Thymus (tissue), 11 donors: ENCODE measurements at regions not wholly inside any gene's neighbourhood (a gene's known extent, or its start where the extent isn't known, plus 50 kb on each side); places are given as distances from the start of the nearest gene placed in this dataset.
A peak's percentile ranks its signal among the peaks of the same experiment; 100 is the strongest.

Experiments used
- DNase-seq, 9 donors: peaks; one replicate each; pipeline ENCODE4 v3.0.0-alpha.2; 2013; ENCODE audit warnings: low spot score in 9 of 9, low read depth in 6 of 9, missing footprints in 1 of 9
- H3K27ac ChIP-seq, 2 donors: one replicate each; pipeline ENCODE4 v1.5.1; 2013; ENCODE audit warnings: control low read depth in 1 of 2, low read depth in 1 of 2, low read length in 1 of 2, mild to moderate bottlenecking in 1 of 2, moderate library complexity in 1 of 2
- H3K27me3 ChIP-seq, 2 donors: one replicate each; pipeline ENCODE4 v1.5.1; 2013; ENCODE audit warnings: low read length in 1 of 2; ENCODE audit not compliant: control insufficient read depth in 2 of 2, insufficient read depth in 1 of 2
- H3K36me3 ChIP-seq, 2 donors: one replicate each; pipeline ENCODE4 v1.5.1; 2013; ENCODE audit warnings: low read length in 1 of 2, mild to moderate bottlenecking in 1 of 2, moderate library complexity in 1 of 2; ENCODE audit not compliant: control insufficient read depth in 2 of 2, insufficient read depth in 2 of 2
- H3K4me1 ChIP-seq, 2 donors: one replicate each; pipeline ENCODE4 v1.5.1; 2013; ENCODE audit warnings: low read length in 2 of 2; ENCODE audit not compliant: control insufficient read depth in 2 of 2, insufficient read depth in 2 of 2
- H3K4me3 ChIP-seq, 2 donors: one replicate each; pipeline ENCODE4 v1.5.1; 2013; ENCODE audit warnings: low read length in 2 of 2, control low read depth in 1 of 2, mild to moderate bottlenecking in 1 of 2
- H3K9me3 ChIP-seq, 2 donors: one replicate each; pipeline ENCODE4 v1.5.1; 2013; ENCODE audit warnings: low read length in 1 of 2, mild to moderate bottlenecking in 1 of 2; ENCODE audit not compliant: control insufficient read depth in 2 of 2, insufficient read depth in 1 of 2
- WGBS: extraction: QIAGEN DNeasy Blood & Tissue Kit; methylation state at CpG from one replicate; pipeline ENCODE4 v1.1.7; 2013; 5-methylcytosine and 5-hydroxymethylcytosine counted together
- donor health status: healthy.

GRCh38 chr20:23206995-23207394, 120.9 kb upstream of the CD93 start:
- no peaks in the 10 kb centered on the region for H3K27me3 ChIP-seq
- no peaks in the 10 kb centered on the region for H3K4me1 ChIP-seq
- no peak overlapping the region for H3K27ac ChIP-seq
- no peak for DNase-seq
- no peaks in the 10 kb centered on the region for H3K36me3 ChIP-seq
- H3K4me3 ChIP-seq, result no peak overlapping the region
- H3K9me3 ChIP-seq, result no peaks in the 10 kb centered on the region
- 94% methylated on average over 7 of the region's 7 CpGs for whole genome bisulfite sequencing

- Histone ChIP-seq H3K9me3 (no peaks in the 10 kb centered on the region), H3K4me3 (no peak overlapping the region), H3K27me3 (no peaks in the 10 kb centered on the region), H3K27ac (no peak overlapping the region), H3K4me1 (no peaks in the 10 kb centered on the region), H3K36me3 (no peaks in the 10 kb centered on the region)
- WGBS, result 97% methylated on average over 2 of the region's 2 CpGs
- DNase-seq, result no peak
These were observed 119.9 kb upstream of the CD93 start for GRCh38 chr20:23206061-23206460.

- DNase-seq, result no peak
- no peaks in the 10 kb centered on the region for H3K4me1 ChIP-seq
- H3K27ac ChIP-seq, result no peak overlapping the region
These were observed 119.5 kb upstream of the CD93 start for GRCh38 chr20:23205611-23206041.

GRCh38 chr20:23205211-23205610, 119.1 kb upstream of the CD93 start:
- H3K9me3 ChIP-seq, result no peaks in the 10 kb centered on the region
- no peak for DNase-seq
- 96% methylated on average over 7 of the region's 7 CpGs for WGBS
- no peak overlapping the region for H3K27ac ChIP-seq
- no peaks in the 10 kb centered on the region for H3K36me3 ChIP-seq
- H3K4me3 ChIP-seq, result no peak overlapping the region
- no peaks in the 10 kb centered on the region for H3K27me3 ChIP-seq
- H3K4me1 ChIP-seq, result no peaks in the 10 kb centered on the region

More at GRCh38 chr20:23205611-23206041, 119.5 kb upstream of the CD93 start:
- H3K9me3 ChIP-seq, result no peaks in the 10 kb centered on the region
- H3K4me3 ChIP-seq, result no peak overlapping the region
- no peaks in the 10 kb centered on the region for H3K27me3 ChIP-seq
- WGBS, result 90% methylated on average over 10 of the region's 10 CpGs
- no peaks in the 10 kb centered on the region for H3K36me3 ChIP-seq

- 93% methylated on average over 9 of the region's 9 CpGs for WGBS
- no peaks in the 10 kb centered on the region for H3K36me3 ChIP-seq
- H3K27ac ChIP-seq, result no peak overlapping the region
- no peaks in the 10 kb centered on the region for H3K27me3 ChIP-seq
- H3K9me3 ChIP-seq, result no peaks in the 10 kb centered on the region
- no peak overlapping the region for H3K4me3 ChIP-seq
- no peaks in the 10 kb centered on the region for H3K4me1 ChIP-seq
- no peak for DNase-seq
These were observed 118.0 kb upstream of the CD93 start for GRCh38 chr20:23203951-23204730.

GRCh38 chr20:23203310-23203709, 117.2 kb upstream of the CD93 start:
- Histone ChIP-seq H3K27me3 (no peaks in the 10 kb centered on the region), H3K36me3 (no peaks in the 10 kb centered on the region), H3K4me1 (no peaks in the 10 kb centered on the region), H3K27ac (no peak overlapping the region), H3K4me3 (no peak overlapping the region), H3K9me3 (no peaks in the 10 kb centered on the region)
- DNase-seq, result no peak
- 85% methylated on average over 2 of the region's 2 CpGs for WGBS

- 98% methylated on average over 6 of the region's 6 CpGs for WGBS
- no peaks in the 10 kb centered on the region for H3K36me3 ChIP-seq
- H3K4me3 ChIP-seq, result no peak overlapping the region
- no peak for DNase-seq
- H3K9me3 ChIP-seq, result no peaks in the 10 kb centered on the region
- H3K27ac ChIP-seq, result no peak overlapping the region
- H3K27me3 ChIP-seq, result no peaks in the 10 kb centered on the region
- no peaks in the 10 kb centered on the region for H3K4me1 ChIP-seq
These were observed 115.5 kb upstream of the CD93 start for GRCh38 chr20:23201658-23202057.

- H3K4me1 ChIP-seq, result no peaks in the 10 kb centered on the region
- DNase-seq, result peak in 5 of 9 donors; percentile 3 to 36 (median 11)
- H3K9me3 ChIP-seq, result no peaks in the 10 kb centered on the region
- H3K4me3 ChIP-seq, result no peak overlapping the region
- H3K27me3 ChIP-seq, result no peaks in the 10 kb centered on the region
- WGBS, result 48% methylated on average over 6 of the region's 6 CpGs
- H3K36me3 ChIP-seq, result no peaks in the 10 kb centered on the region
- no peak overlapping the region for H3K27ac ChIP-seq
These were observed 114.8 kb upstream of the CD93 start for GRCh38 chr20:23200914-23201313.

GRCh38 chr20:23200413-23200812, 114.3 kb upstream of the CD93 start:
- peak in 1 of 9 donors; percentile 13 for DNase-seq
- no peaks in the 10 kb centered on the region for H3K27me3 ChIP-seq
- H3K4me3 ChIP-seq, result no peak overlapping the region
- H3K36me3 ChIP-seq, result no peaks in the 10 kb centered on the region
- WGBS, result 89% methylated on average over 12 of the region's 12 CpGs
- no peak overlapping the region for H3K27ac ChIP-seq
- no peaks in the 10 kb centered on the region for H3K4me1 ChIP-seq
- no peaks in the 10 kb centered on the region for H3K9me3 ChIP-seq
